Cerebellar cortex (tissue), 1 donor: ENCODE measurements at regions not wholly inside any gene's neighbourhood (a gene's known extent, or its start where the extent isn't known, plus 50 kb on each side); places are given as distances from the start of the nearest gene placed in this dataset.
"Not testable (repeated sequence)": the region's sequence is repeated elsewhere in the genome, so short reads cannot be mapped to it uniquely, and the experiment has no call there.

Experiments used
- DNase-seq: peaks from one replicate; pipeline ENCODE4 v3.0.0-alpha.2; 2015; ENCODE audit warnings: low spot score

DNA sequence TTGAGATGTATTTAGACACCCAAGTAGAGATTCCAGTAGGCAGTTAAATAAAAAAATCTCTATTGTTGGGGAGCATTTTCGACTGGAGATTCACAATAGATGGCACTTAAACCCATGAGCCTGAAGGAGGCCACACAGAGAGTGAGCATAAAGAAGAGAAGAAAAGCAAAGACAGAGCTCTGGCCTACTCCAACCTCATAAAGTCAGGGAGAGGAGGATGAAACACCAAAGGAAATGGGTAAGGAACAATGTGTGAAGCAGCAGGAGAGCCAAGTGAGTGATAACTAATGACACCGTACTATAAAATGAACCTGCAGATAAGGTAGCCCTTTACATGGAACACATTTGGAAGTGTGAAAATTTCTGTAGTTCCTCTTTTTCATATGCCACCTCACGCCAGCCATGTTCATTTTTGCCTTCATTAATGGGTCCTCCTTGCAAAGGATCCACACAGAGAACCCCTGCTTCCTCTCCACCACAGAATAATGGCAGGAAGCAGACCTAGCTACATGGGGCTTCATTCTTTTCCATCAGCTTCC is 150.0 kb upstream of the SYT10 start:
- no peak for DNase-seq

DNA sequence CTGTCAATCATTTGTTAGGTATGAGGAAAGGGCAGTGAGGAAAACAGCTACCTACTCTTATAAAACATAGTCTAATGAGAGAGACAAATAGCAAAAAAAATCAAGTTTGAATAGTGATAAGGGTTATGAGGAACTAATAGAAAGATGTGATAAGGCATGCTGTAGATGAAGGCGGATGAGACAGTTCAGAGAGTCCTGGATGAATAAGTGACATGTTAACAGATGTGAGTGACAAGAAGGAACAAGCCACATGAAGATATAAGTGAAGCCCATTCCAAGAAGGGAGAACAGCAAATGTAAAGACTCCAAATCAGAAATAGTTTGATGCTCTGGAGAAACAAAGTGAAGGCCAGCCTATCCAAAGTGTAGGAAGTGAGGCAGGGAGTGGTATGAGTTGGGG is 154.1 kb upstream of the SYT10 start:
- no peak for DNase-seq

DNA sequence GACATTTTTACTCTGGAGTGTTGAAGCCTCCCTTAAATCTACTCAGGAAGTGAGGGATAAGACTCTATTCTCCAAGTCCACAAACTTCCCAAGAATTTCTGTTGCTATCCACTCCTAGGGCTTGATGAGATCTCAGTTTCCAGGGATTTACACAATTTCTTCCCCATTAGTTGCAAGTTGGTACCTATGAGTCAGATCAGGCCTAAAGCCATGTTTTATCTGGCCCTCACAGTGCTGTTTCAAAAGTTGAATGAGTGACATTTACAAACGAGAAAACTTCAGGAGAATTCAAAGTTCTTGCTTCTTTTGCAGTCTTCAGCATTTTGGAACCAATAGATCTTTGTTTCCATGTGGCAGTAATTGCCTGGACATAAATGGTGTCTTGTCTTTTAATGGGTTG is 156.4 kb upstream of the SYT10 start:
- no peak for DNase-seq

DNA sequence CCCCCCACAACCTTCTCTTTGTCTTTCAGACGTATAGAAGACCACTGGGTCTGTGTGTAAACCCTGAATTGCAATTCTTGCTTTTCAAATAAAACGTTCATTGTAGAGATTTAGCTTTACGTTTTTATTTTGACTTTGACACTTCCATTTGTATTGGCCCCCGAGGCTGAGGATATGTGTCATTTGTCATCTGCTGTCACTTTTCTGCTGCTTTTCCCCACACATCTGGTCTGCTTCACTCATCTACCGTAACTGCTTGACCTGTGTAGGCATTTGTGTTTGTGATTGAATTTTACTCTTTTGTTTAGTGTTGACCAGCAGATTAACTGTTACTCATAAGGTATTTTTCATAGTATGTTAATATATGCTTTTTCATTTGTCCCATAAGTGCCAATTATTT is 157.2 kb upstream of the SYT10 start:
- DNase-seq: no peak

DNA sequence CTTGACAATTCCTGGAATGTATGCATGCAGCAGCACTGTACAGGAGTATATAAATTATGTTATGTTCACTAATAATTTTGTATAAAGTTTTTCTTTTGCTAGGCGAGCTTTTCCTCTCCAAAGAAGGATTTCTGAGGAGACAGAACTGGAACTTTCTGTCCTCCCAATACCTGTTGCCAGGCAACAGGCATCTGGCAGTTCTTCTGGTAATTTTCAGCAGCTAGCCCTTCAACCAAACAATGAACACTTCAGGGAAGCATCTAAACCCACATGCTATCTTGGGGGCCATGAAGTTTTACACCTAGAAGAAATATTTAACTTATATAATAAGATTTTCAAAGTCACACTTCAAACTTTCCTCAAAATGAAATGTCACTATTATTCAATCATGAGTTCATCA is 162.9 kb upstream of the SYT10 start:
- DNase-seq: no peak

DNA sequence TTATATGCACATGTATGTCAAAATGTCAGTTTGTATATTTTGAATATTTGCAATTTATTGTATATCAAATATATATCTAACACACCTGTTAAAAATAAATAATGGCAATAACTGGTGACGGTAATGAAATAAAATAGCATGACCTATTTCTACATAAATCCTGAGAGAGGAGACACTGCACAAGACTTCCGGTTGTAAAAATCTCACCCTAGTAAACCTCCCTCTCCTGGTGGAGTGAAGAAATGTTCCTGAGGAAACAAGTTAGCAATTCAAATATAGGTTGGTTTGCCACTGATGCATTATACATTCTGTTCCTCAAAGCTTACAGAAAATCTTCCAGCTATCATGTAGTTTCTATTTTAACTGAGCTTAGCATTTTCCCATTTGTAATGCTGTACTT is 166.1 kb upstream of the SYT10 start:
- peak; percentile 4 for DNase-seq

DNA sequence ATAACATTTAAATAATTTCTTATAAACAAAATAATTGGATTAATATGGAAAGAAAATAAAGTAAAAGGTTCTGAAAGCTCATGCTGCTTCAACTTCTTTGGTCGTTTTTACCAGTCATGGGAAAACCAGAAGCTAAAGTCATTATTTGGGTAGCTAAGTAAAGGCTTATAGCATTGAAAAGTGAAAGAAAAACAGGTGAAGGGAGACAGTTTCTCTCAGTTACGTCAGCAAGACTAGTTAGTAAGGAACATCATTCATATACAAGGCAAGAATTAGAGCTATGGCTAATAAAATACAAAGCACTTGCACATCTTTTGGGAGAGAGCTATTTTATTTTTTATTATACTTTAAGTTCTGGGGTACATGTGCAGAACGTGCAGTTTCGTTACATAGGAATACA is 170.3 kb upstream of the SYT10 start:
- no peak for DNase-seq

DNA sequence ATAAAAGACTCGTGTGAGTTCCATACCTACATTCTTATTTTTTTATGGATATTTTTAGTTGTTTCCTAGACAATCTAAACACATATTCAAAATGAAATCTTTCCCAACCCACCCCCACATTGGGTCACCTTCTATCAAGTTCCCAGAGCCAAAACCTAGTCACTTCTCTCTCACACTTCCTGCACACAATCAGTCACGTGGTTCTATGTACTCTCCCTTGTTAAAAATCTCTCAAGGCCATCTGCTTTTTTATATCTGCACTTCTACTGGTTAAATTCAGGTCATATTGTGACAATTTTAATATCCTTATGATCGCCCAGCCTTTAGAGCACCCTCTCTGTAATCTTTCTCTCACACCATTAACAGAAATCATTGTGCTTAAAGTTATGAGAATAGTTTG is 175.0 kb upstream of the SYT10 start:
- no peak for DNase-seq

DNA sequence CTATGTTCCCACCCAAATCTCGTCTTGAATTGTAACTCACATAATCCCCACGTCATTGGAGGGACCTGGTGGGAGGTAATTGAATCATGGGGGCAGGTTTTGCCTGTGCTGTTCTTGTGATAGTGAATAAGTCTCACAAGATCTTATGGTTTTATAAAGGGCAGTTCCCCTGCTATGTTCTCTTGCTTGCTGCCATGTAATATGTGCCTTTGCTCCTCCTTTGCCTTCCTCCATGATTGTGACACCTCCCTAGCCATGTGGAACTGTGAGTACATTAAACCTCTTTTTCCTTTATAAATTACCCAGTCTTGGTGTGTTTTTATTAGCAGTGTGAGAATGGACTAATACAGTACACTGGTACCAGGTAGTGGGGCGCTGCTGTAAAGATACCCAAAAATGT is 177.6 kb upstream of the SYT10 start:
- no peak for DNase-seq

DNA sequence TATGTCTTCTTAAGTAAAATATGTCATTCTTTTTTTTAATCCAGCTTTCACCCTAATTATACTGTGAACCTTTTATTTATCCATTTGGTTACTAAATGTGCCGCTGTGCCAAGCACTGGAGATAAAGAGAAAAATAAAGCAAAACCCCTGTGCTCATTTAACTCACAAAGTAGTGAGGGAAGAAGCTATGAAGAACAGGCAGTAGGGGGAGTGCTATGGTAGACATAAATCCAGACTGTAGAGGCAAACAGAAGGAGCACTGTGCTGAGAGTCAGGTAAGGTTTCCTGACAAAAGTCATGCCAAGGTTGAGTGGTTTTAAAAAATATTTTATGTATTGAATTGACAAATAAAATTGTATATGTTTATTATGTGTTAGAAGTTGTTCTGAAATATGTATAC is 188.5 kb upstream of the SYT10 start:
- DNase-seq: no peak

DNA sequence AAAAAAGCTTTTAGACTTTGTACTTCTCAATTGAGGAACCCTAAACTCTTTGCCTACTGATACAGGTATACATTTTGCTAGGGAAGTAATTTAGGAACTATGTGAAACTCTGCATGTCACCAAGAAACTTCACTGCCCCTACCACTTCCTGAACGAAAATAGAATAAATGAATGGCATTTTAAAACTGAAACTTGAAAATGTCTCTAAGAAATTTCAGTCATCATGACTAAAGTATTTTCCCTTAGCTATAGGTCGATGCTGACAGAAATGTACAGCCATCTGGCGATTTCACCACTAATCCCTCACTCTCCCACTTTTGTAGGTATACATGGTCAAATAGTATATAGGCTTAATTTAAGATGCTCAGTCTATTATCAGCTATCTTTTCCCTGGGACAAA is 194.9 kb upstream of the SYT10 start:
- no peak for DNase-seq

DNA sequence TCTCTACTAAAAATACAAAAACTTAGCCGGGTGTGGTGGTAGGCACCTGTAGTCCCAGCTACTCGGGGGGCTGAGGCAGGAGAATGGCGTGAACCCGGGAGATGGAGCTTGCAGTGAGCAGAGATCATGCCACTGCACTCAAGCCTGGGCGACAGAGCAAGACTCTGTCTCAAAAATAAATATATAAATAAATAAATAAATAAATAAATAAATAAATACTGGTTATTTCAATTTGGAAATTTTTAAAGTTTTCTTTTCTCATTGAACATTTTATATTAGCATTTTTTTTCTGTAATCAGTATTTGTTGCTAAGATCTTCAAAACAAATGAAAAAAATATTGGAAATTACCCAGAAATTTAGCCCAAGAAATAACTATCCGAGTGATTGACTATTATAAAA is 197.3 kb upstream of the SYT10 start:
- DNase-seq: not testable (repeated sequence)

DNA sequence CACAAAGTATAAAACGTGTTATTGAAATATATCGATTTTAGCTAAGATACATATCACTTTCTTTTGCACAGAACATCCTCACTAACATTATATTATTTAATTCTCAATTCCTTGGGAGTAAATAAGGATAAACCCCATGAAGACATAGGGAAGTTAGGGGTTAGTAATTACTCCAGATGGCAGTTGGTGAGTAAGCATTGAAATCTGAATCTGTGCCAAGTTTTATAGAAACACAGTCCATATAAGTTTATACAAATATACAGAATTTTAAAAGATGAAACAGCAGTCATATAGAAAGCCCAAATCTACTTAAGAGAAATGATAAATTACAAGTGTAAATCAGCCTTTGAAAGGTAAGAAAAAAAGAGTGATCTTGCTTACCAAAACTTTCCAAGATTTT is 200.4 kb upstream of the SYT10 start:
- DNase-seq: no peak

DNA sequence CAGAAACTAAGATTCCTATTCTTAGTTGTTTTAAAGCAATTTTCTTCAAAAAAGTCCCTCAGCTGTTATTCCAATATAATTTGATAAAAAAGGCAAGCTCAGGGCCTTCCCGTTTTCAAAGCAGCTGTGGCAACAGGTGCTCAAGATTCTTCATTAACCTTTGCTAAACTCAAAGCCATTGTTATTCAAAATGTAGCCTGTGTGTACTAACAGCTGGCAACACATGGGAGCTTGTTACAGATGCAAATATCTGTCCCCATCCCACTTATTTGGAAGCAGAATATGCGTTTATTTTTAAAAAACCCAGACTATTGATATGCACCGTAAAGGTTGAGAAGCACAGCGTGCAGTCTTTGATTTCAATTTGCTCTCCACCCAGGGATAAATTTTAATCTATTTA is 210.4 kb upstream of the SYT10 start:
- DNase-seq: no peak

DNA sequence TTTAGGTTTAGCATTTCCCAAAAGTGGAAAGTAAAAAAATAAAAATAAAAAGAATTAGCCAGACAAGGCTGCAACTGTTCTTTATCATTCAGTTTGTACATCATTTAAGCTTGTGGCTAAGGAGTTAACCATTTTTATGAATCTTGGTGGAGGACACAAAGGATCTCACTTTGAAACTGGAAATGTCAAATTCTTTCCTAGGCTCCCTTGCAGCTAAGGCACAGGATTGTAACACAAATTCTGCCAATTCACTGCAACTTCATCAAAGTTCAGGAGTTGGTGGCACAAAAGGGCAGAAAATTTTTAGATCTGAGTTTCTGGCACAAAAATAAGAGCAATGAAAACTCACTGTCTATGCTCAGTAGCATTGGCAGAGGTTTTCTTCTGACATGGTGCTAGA is 211.2 kb upstream of the SYT10 start:
- DNase-seq: no peak

DNA sequence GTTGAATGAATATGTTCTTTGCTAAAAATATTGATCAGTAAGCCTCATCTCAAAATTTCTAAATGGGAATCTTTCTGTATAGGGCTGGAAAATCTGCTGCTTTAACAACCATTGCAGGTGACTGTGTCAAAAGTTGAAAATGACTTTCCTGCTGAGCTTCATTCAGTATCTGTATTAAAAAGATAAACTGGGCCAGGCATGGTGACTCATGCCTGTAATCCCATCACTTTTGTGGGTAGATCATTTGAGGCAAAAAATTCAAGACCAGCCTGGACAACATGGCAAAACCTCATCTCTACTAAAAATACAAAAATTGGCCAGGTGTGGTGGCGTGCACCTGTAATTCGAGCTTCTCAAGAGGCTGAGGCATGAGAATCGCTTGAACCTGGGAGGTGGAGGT is 213.7 kb upstream of the SYT10 start:
- no peak for DNase-seq

DNA sequence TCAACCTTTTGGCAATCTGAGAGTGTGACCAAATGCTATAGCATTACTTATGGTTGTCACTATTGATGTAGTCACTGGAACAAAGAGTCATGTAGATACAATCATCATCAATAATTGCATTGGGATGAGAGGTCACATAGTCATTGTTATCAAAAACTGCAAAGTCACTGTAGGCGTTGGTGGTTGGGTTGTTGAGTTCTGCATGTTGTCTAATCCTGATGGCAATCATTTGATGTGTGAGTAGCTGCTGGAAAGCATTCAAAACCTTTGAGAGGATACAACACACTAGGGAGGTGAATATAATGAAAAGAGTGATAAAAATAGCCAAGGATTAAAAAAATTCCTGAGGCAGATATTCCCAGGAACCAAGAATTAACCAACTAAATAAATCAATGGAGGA is 214.7 kb upstream of the SYT10 start:
- no peak for DNase-seq

DNA sequence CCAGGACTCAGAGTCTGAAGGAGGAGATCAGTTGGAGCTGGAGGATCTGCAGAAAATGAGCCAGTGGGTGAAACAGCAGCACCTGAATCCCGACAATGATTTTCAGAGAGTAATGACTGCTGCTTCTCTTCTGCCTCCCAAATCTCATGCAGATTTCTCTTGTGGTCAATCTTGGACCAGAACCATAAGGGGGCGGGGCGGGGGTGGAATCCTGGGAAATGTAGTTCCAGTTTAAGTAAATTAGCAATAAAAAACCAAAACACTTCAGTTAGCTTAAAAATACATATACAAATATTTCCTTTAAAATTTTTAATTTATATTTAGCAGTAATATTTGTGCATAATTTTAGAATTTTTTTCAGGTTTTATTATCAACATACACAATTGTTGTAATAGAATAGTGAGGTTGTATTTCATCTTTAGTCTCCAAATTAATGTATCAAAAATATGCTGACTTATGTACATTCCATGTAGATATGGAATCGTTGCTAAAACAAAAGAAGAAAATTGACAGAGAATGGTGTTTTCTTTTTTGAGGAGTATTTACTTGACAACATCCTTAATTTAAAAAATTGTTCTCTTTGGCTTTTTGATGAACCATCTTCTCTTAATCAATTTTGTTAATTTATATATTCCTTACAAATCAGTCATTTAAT is 223.5 kb upstream of the SYT10 start:
- DNase-seq: no peak

DNA sequence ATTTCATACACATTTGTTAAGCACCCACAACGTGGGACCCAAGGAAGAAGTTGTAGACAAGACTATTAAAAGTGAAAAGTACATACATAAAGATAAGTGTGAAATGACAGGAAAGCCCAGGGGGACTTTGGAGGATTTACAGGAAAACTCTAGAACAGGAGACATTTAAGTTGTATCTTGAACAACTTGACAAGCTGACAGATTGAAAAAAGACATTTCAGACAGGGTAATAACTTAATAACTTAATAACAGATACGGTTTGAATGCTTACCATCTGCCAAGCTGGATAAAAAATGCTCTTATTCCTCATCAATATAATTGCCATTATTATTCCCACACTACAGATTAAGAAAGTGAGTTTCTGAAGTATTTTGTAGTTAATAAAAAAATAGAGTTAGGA is 229.7 kb upstream of the SYT10 start:
- DNase-seq: no peak

DNA sequence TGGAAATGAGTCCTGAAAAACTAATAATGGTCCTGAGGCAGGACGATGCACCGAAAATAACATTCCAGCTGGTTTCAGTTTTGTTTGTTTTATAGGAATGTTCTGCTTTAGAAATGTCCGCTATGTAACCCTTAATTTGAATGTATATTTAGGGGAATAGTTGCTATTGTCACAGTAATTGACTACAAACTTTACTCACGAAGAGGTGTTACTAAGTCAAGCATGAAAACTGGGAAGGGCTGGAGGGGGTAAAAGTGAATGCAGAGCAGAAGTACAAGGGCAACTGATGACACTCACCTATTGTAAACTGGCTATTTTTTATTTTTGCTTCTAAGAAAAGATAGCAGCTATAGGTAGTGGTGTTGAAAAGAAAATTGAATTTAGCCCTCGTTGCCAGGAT is 230.7 kb upstream of the SYT10 start:
- DNase-seq: no peak

DNA sequence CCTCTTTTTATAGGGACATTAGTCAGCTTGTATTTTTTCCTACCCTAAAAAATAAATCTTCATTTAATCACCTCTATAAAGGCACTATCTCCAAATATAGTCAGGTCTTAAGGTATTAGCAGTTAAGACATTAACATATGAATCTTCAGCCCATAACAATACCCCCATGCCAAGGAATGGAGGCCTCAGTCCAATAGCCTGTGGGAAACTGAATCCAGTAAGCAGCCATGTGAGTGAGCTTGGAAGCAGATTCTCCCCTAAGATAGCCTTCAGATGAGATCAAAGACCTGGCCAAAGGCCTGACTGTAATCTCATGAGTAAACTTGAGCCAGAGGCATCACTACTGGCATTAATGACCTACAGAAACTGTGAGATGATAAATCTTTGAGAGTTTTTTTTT is 232.1 kb upstream of the SYT10 start:
- no peak for DNase-seq

DNA sequence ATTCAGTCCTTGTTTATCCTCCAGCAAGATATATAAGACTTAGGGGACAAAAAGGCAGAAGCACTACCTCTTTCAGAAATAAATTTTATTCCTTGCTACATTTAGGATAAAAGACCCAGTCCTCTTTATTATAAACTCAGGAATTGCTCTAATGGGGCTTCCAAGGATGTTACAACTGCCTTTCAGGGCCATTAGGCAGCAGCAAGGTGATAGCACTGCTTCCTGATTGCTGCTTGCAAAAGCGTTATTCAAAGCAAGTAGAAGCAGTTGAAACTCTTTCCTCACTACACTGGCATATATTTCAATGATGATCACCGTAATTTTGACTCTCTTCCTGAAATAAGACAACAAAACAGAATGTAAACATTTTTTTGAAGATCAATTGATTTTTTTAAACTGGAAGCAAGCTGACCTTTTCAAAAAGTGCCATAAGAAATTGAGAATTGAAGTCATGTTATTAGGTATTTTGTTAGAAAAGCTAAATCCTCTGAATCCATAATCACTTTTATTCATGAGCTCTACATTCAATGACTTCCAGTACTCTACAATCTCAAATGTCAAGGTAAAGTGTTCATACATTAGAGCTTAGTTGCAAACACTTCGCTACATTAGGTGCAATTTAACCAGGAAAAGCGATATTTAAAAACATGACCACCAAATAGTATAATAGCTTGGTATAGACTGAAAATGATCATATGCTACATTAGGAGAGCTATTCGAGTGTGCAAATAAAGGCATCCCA is 233.4 kb upstream of the SYT10 start:
- DNase-seq: no peak

DNA sequence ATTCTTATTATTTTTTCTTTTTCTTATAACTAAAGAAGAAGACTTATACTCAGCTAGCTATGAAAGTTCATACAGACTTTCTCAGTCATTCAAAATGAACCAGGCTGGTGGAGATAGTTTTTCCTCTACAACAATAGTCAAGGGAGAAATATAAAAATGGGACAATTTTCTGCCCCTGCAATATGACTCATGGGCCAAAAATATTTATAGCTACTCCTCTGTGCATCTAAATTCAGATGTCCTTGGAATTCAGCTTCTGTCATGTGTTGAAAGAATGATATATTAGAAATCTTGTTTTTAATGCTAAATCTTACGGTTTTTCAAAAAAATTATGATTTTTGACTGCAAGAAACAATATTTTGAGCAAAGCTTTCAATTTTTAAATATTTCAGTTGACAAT is 237.2 kb upstream of the SYT10 start:
- DNase-seq: no peak
